ENCODE measurements at regions not wholly inside any gene's neighbourhood (a gene's known extent, or its start where the extent isn't known, plus 50 kb on each side); places are given as distances from the start of the nearest gene placed in this dataset.

DNA sequence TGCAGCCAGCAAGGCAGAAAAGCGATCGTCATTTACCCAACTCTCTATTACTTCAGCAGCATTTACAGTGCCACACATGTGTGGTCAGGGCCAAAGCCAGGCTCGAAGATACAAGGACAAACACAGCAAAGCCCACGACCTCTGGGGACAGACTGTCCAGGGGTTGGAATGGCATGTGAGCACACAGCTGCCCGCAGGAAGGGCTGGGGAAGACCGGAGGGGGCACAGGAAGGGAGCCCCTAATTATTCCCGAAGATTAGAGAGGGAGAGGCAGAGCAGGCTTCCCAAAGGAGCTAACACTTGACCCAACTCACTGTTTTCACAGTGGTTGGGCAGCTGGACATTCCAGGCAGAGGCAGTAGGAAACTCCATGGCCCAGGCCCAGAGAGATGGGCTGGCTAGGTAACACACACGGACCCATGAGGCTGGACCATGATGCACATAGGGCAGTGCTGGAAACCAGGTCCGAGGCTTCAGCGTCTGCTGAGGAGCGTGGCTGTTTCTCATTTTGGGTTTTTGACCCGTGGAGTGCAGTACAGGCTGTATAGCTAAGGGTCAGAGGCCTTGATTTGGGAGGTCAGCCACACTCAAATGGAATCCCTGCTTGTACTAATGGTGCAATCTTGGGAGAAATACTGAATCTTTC lies 179.8 kb downstream of the FOXO1 start:
- Mint-ChIP-seq H3K27me3 (ENCODE audit: insufficient read depth, low read depth, poor library complexity) (peaks cover 11% of the 10 kb centered on the region), H3K9me3 (no peaks in the 10 kb centered on the region; the same call in 2 of the 3 replicates), H3K27ac (peak overlapping the region; percentile 28; the same call in 1 of the 2 replicates), H3K4me1 (peaks cover 34% of the 10 kb centered on the region), H3K4me3 (no peak overlapping the region), H3K36me3 (ENCODE audit: low read depth) (no peaks in the 10 kb centered on the region; the same call in 2 of the 3 replicates)
- DNase-seq (ENCODE audit: low spot score) = no peak
- Histone ChIP-seq H3K27me3 (ENCODE audit: insufficient read depth) (no peaks in the 10 kb centered on the region), H4K20me1 (replicated peaks; ENCODE audit: insufficient read depth) (no peaks in the 10 kb centered on the region), H3K4me1 (ENCODE audit: insufficient read depth) (peaks cover 17% of the 10 kb centered on the region), H3K4me2 (no peak overlapping the region), H3K36me3 (ENCODE audit: insufficient read depth) (no peaks in the 10 kb centered on the region), H2AFZ (no peak overlapping the region), H3K9me2 (ENCODE audit: insufficient read depth) (0 out of 2 replicates have a peak, but pooled peaks cover 3% of the 10 kb centered on the region), H3K79me2 (replicated peaks; ENCODE audit: insufficient read depth) (no peaks in the 10 kb centered on the region), H3K4me3 (no peak overlapping the region), H3F3A (replicated peaks; ENCODE audit: low read depth) (no peaks in the 10 kb centered on the region), H3K27ac (ENCODE audit: low read depth) (no peak overlapping the region)
- ATAC-seq = no peak
- TF ChIP-seq EZH2phosphoT487 (IDR thresholded peaks at IDR 0.05; ENCODE audit: unreplicated experiment) (no peak), EZH2 (IDR thresholded peaks at IDR 0.05; ENCODE audit: low read depth, unreplicated experiment) (no peak), JUNB (IDR thresholded peaks at IDR 0.05; ENCODE audit: unreplicated experiment) (no peak), NANOG (IDR thresholded peaks at IDR 0.05; ENCODE audit: borderline replicate concordance) (no peak), CTCF (conservative IDR thresholded peaks at IDR 0.05; ENCODE audit: low read depth in 2 of 2) (no peak), STAT1 (IDR thresholded peaks at IDR 0.05; ENCODE audit: unreplicated experiment) (no peak), CREB1 (CRISPR knock-in tag; IDR thresholded peaks at IDR 0.05; ENCODE audit: low read depth) (no peak), POLR2AphosphoS5 (IDR thresholded peaks at IDR 0.05; ENCODE audit: low read depth) (no peak), ZNF114 (CRISPR knock-in tag; IDR thresholded peaks at IDR 0.05) (no peak), ZNF331 (CRISPR knock-in tag; IDR thresholded peaks at IDR 0.05; ENCODE audit: low read depth) (no peak)
- TF ChIP-seq, protein P1, sequence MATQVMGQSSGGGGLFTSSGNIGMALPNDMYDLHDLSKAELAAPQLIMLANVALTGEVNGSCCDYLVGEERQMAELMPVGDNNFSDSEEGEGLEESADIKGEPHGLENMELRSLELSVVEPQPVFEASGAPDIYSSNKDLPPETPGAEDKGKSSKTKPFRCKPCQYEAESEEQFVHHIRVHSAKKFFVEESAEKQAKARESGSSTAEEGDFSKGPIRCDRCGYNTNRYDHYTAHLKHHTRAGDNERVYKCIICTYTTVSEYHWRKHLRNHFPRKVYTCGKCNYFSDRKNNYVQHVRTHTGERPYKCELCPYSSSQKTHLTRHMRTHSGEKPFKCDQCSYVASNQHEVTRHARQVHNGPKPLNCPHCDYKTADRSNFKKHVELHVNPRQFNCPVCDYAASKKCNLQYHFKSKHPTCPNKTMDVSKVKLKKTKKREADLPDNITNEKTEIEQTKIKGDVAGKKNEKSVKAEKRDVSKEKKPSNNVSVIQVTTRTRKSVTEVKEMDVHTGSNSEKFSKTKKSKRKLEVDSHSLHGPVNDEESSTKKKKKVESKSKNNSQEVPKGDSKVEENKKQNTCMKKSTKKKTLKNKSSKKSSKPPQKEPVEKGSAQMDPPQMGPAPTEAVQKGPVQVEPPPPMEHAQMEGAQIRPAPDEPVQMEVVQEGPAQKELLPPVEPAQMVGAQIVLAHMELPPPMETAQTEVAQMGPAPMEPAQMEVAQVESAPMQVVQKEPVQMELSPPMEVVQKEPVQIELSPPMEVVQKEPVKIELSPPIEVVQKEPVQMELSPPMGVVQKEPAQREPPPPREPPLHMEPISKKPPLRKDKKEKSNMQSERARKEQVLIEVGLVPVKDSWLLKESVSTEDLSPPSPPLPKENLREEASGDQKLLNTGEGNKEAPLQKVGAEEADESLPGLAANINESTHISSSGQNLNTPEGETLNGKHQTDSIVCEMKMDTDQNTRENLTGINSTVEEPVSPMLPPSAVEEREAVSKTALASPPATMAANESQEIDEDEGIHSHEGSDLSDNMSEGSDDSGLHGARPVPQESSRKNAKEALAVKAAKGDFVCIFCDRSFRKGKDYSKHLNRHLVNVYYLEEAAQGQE (IDR thresholded peaks at IDR 0.05; ENCODE audit: unreplicated experiment) = no peak
- TF ChIP-seq, protein P2, sequence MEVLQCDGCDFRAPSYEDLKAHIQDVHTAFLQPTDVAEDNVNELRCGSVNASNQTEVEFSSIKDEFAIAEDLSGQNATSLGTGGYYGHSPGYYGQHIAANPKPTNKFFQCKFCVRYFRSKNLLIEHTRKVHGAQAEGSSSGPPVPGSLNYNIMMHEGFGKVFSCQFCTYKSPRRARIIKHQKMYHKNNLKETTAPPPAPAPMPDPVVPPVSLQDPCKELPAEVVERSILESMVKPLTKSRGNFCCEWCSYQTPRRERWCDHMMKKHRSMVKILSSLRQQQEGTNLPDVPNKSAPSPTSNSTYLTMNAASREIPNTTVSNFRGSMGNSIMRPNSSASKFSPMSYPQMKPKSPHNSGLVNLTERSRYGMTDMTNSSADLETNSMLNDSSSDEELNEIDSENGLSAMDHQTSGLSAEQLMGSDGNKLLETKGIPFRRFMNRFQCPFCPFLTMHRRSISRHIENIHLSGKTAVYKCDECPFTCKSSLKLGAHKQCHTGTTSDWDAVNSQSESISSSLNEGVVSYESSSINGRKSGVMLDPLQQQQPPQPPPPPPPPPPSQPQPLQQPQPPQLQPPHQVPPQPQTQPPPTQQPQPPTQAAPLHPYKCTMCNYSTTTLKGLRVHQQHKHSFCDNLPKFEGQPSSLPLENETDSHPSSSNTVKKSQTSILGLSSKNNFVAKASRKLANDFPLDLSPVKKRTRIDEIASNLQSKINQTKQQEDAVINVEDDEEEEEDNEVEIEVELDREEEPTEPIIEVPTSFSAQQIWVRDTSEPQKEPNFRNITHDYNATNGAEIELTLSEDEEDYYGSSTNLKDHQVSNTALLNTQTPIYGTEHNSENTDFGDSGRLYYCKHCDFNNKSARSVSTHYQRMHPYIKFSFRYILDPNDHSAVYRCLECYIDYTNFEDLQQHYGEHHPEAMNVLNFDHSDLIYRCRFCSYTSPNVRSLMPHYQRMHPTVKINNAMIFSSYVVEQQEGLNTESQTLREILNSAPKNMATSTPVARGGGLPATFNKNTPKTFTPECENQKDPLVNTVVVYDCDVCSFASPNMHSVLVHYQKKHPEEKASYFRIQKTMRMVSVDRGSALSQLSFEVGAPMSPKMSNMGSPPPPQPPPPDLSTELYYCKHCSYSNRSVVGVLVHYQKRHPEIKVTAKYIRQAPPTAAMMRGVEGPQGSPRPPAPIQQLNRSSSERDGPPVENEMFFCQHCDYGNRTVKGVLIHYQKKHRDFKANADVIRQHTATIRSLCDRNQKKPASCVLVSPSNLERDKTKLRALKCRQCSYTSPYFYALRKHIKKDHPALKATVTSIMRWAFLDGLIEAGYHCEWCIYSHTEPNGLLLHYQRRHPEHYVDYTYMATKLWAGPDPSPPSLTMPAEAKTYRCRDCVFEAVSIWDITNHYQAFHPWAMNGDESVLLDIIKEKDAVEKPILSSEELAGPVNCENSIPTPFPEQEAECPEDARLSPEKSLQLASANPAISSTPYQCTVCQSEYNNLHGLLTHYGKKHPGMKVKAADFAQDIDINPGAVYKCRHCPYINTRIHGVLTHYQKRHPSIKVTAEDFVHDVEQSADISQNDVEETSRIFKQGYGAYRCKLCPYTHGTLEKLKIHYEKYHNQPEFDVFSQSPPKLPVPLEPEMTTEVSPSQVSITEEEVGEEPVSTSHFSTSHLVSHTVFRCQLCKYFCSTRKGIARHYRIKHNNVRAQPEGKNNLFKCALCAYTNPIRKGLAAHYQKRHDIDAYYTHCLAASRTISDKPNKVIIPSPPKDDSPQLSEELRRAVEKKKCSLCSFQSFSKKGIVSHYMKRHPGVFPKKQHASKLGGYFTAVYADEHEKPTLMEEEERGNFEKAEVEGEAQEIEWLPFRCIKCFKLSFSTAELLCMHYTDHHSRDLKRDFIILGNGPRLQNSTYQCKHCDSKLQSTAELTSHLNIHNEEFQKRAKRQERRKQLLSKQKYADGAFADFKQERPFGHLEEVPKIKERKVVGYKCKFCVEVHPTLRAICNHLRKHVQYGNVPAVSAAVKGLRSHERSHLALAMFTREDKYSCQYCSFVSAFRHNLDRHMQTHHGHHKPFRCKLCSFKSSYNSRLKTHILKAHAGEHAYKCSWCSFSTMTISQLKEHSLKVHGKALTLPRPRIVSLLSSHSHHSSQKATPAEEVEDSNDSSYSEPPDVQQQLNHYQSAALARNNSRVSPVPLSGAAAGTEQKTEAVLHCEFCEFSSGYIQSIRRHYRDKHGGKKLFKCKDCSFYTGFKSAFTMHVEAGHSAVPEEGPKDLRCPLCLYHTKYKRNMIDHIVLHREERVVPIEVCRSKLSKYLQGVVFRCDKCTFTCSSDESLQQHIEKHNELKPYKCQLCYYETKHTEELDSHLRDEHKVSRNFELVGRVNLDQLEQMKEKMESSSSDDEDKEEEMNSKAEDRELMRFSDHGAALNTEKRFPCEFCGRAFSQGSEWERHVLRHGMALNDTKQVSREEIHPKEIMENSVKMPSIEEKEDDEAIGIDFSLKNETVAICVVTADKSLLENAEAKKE (CRISPR knock-in tag; IDR thresholded peaks at IDR 0.05) = no peak
- TF ChIP-seq, protein P3, sequence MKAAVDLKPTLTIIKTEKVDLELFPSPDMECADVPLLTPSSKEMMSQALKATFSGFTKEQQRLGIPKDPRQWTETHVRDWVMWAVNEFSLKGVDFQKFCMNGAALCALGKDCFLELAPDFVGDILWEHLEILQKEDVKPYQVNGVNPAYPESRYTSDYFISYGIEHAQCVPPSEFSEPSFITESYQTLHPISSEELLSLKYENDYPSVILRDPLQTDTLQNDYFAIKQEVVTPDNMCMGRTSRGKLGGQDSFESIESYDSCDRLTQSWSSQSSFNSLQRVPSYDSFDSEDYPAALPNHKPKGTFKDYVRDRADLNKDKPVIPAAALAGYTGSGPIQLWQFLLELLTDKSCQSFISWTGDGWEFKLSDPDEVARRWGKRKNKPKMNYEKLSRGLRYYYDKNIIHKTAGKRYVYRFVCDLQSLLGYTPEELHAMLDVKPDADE (IDR thresholded peaks at IDR 0.05) = no peak

Data from GM23338 (cell line).